HT-29 (cell line): ENCODE measurements at regions not wholly inside any gene's neighbourhood (a gene's known extent, or its start where the extent isn't known, plus 50 kb on each side); places are given as distances from the start of the nearest gene placed in this dataset.
A peak's percentile ranks its signal among the peaks of the same experiment; 100 is the strongest.

Experiments
- DNase-seq: peaks from one replicate; pipeline ENCODE4 v3.0.0-alpha.2; 2015; ENCODE audit warnings: low spot score

GRCh38 chr12:71239731-71240130, 81.9 kb upstream of the TSPAN8 start:
- DNase-seq: no peak

- no peak for DNase-seq
These were observed 79.3 kb upstream of the TSPAN8 start for GRCh38 chr12:71237128-71237527.

DNA sequence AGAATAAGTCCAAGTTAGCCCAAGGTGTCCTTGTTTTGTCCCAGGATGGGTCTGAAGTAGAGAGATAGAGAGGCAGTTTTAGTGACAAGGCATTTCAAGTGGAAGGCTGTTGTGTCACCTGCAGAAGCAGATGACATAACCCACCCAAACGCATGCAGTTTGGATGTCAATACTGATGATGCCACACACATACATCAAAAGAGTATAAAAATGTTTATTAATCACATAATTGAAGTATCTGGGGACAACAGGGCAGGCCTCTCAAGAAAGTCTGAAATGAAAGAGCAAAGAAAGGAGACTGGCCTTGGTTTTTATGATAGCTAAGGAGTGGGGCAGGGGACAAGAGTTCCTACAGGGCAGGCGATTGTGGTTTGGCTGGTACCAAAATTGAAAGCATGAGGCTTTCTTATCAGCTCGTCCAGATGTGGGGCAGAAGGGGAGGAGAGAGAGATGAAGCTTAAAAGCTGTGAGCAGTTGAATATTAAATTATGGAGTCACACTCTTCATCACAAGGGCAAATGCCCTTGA, 78.4 kb upstream of the TSPAN8 start:
- DNase-seq: no peak

DNA sequence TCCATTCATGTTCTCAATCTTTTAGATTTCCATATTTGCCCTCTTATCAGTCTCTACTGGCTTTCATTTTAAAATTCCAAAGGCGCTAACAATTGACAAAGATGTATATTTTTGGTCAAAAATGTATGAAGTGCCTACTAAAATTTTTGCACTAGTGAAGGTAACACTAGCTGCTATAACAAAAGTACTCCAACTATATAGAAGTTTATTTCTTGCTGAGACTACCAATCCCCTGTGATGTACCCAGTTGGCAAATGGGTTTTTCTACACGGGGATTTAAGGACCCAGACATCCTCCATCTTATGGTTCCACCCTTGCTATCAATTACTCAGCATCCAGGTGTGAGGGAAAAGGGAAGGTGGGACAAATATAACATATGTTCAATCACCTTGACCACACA, 75.3 kb upstream of the TSPAN8 start:
- no peak for DNase-seq

DNA sequence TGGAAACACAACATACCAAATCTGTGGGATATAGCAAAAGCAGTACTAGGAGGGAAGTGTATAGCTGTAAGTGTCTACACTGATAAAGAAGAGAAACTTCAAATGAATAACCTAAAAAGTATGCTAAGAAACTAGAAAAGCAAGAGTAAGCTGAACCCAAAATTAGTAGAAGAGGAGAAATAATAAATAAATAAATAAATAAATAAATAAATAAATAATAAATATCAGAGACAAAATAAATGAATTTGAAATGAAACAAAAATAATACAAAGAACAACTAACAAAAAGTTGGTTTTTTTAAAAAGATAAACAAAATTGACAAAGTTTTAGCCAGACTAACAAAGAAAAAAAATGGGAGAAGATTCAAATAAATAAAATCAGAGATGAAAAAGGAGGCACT, 72.7 kb upstream of the TSPAN8 start:
- DNase-seq: no peak

DNA sequence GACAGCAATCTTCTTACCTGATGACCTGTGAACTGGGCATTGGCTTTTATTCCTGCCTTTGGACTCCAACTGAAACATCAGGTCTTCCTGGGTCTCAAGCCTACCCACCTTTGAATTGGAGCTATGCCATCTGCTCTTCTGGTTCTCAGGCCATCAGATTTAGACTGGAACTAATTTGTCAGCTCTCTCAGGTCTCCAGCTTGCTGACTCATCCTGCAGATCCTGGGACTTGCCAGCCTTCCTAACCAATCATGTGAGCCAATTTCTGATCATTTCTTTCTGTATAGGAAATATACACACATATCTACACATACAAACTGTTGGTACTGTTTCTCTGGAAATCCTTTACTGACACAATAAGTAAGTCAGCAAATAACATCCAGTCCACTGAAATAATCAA, 65.3 kb upstream of the TSPAN8 start:
- DNase-seq: no peak

DNA sequence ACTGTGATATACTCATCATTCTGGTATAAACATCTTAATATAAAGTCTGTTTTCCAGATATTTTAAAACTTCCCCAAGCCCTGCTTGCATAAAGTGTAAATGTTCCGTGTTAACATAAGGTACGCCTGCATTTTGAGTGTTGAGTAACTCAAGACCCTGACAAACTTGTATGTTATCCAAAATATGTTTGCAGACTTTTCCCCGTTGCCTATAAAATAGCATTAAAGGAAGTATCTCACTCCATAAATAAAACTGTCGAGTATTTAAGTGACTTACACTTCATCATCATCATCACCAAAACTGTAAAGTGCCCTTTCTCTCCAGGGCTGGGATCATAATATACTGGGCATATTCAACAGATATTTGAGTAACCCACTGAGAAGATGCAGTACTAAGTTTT, 64.6 kb upstream of the TSPAN8 start:
- DNase-seq: no peak

- no peak for DNase-seq
These were observed 62.5 kb upstream of the TSPAN8 start for GRCh38 chr12:71220260-71220659.

GRCh38 chr12:71219224-71219623, 61.4 kb upstream of the TSPAN8 start:
- DNase-seq: no peak

DNA sequence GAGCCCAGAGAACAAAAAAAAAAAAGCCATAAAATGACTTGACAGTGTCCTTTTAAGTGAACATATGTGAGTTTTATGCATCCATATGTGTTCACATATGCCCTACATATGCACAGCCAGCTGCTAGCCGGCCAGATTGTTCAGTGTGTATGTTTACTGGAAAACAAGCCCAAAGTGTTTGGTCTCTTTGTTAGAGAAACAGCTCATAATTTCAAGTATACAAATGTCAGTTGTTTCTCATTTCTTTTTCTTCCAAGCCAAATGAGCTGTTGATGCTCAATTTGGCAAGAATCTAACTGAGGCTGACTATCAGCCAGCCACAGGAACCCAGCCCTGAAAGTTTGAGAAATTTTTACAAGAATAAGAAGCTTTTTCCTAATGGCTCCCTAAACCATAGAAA, 60.8 kb upstream of the TSPAN8 start:
- no peak for DNase-seq

DNA sequence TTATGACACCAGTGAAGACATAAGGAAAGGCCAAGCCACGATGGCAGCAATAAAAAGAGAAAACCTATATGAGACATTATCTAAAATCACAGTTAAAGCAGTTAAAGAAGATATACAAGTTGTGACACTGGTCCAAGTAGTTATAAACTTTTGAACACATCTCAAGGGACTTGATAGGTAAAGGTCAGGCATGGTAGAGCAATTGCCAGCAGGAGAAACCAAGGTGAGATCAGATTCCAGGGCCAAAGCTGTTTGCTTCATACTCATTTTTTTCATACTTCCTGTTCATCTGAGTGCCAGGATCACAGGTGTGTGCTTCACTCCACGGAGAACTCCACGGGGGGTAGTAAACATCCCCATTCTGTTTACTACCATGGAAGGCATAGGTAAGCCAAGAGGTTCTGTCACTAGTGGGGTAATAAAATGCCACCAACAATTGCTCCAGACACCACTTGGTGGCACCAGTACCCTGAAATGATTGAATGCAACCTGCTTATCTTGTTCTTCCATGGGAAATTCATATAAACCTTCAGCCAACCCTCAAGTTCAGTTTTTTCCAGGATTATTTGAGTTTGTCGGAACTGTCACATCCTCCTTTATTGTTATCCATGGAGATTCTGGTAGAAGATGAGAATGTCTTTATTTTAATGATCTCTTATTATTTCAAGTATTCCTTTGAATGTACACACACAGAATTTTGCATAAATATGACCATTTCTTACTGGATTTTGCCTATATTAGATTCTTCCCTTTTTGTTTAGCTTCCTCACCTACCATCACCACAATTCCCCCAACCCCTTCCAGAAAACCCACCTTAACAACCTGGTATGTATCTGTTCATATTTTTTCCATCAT, 59.2 kb upstream of the TSPAN8 start:
- peak; percentile 89 for DNase-seq

GRCh38 chr12:71214511-71215285, 56.9 kb upstream of the TSPAN8 start:
- DNase-seq: peak; percentile 78

DNA sequence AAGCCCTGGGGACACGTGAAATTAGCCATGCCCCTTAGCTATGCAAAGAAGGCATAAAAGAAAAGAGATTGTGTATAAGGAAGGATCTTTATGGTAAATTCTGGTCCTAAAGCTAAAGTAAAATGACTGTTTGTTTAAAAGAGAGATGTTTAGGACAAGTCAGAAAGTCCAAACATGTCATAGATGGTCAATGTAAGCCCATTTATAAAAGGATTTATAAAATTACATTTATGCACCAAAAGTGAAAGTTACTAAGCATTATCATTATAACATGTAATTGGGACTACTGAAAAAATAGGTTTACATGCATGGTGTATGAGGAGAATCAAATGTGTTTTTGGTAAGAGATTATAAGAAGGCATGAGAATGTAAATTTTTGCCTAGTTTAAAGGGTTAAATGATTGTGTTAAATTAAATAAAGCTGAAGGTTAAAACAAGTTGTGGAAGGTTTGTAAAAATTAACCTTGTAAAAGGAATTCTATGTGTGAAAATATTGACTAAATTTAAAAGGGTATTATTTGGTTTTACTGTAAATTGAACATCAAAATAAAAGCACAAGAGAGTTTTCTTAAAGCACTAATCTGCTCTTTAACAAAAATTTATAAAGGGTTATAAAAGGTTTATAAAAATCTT, 50.4 kb upstream of the TSPAN8 start:
- DNase-seq: no peak
